T follicular helper cell (primary cell): ENCODE measurements at regions not wholly inside any gene's neighbourhood (a gene's known extent, or its start where the extent isn't known, plus 50 kb on each side); places are given as distances from the start of the nearest gene placed in this dataset.
"Not testable (repeated sequence)": the region's sequence is repeated elsewhere in the genome, so short reads cannot be mapped to it uniquely, and the experiment has no call there.

Source experiments
- DNase-seq: peaks from one replicate; pipeline ENCODE4 v3.0.0-alpha.2; 2020; ENCODE audit warnings: low read depth

- no peak for DNase-seq
Measured at GRCh38 chr3:82761858-82762257, 1000.4 kb upstream of the GBE1 start.

GRCh38 chr3:82745544-82745943 is 984.1 kb upstream of the GBE1 start:
- DNase-seq = no peak

GRCh38 chr3:82743196-82743595 is 981.8 kb upstream of the GBE1 start:
- no peak for DNase-seq

GRCh38 chr3:82741346-82741745 is 979.9 kb upstream of the GBE1 start:
- no peak for DNase-seq

- DNase-seq = no peak
Measured at GRCh38 chr3:82739390-82739789, 977.9 kb upstream of the GBE1 start.

GRCh38 chr3:82736696-82737277 is 975.3 kb upstream of the GBE1 start:
- no peak for DNase-seq

- DNase-seq = no peak
Measured at GRCh38 chr3:82715091-82715856, 953.8 kb upstream of the GBE1 start.

- no peak for DNase-seq
Measured at GRCh38 chr3:82707035-82707434, 945.6 kb upstream of the GBE1 start.

- DNase-seq = no peak
Measured at GRCh38 chr3:82685761-82686160, 924.3 kb upstream of the GBE1 start.

GRCh38 chr3:82676356-82677026 is 915.0 kb upstream of the GBE1 start:
- no peak for DNase-seq

GRCh38 chr3:82672966-82673365 is 911.5 kb upstream of the GBE1 start:
- DNase-seq = no peak

GRCh38 chr3:82671466-82671865 is 910.0 kb upstream of the GBE1 start:
- DNase-seq = no peak

- DNase-seq = no peak
Measured at GRCh38 chr3:82654708-82655107, 893.3 kb upstream of the GBE1 start.

GRCh38 chr3:82643948-82644347 is 882.5 kb upstream of the GBE1 start:
- DNase-seq = no peak

- no peak for DNase-seq
Measured at GRCh38 chr3:82641701-82642100, 880.3 kb upstream of the GBE1 start.

GRCh38 chr3:82640254-82640653 is 878.8 kb upstream of the GBE1 start:
- no peak for DNase-seq

- no peak for DNase-seq
Measured at GRCh38 chr3:82637574-82637973, 876.1 kb upstream of the GBE1 start.

- no peak for DNase-seq
Measured at GRCh38 chr3:82636177-82636576, 874.7 kb upstream of the GBE1 start.

- no peak for DNase-seq
Measured at GRCh38 chr3:82633319-82633718, 871.9 kb upstream of the GBE1 start.

- no peak for DNase-seq
Measured at GRCh38 chr3:82629937-82630336, 868.5 kb upstream of the GBE1 start.

GRCh38 chr3:82628385-82629014 is 867.1 kb upstream of the GBE1 start:
- no peak for DNase-seq

- no peak for DNase-seq
Measured at GRCh38 chr3:82627733-82628132, 866.3 kb upstream of the GBE1 start.

GRCh38 chr3:82620744-82621143 is 859.3 kb upstream of the GBE1 start:
- DNase-seq = not testable (repeated sequence)
